ENCODE measurements at regions not wholly inside any gene's neighbourhood (a gene's known extent, or its start where the extent isn't known, plus 50 kb on each side); places are given as distances from the start of the nearest gene placed in this dataset.

- Histone ChIP-seq H3K9me2 (replicated peaks; ENCODE audit: low read length) (no peaks in the 10 kb centered on the region), H3K27ac (ENCODE audit: low read length) (no peak overlapping the region), H3K27me3 (ENCODE audit: low read length) (peaks cover 41% of the 10 kb centered on the region), H3K36me3 (ENCODE audit: low read depth, low read length) (no peaks in the 10 kb centered on the region), H3K9ac (ENCODE audit: low read length) (no peak overlapping the region), H2AFZ (ENCODE audit: low read length) (no peak overlapping the region), H3F3A (ENCODE audit: low read length, unreplicated experiment) (no peaks in the 10 kb centered on the region), H3K79me2 (ENCODE audit: low read length) (no peaks in the 10 kb centered on the region), H4K20me1 (ENCODE audit: low read length) (no peaks in the 10 kb centered on the region), H3K4me3 (ENCODE audit: low read length) (no peak overlapping the region), H3K4me2 (ENCODE audit: low read length) (no peak overlapping the region), H3K9me3 (ENCODE audit: low read length) (no peaks in the 10 kb centered on the region), H3K4me1 (ENCODE audit: insufficient read depth, low read length) (no peaks in the 10 kb centered on the region)
- no TSS peak for BruUV-seq (replicated peaks)
- CTCF ChIA-PET: no interaction called here
- POLR2A ChIA-PET (ENCODE audit: unreplicated experiment): no interaction called here
- ATAC-seq (no peak), DNase-seq (no peak)
- intact Hi-C loops (cut with micrococcal nuclease): no loop called here
- TF ChIP-seq, protein P1, sequence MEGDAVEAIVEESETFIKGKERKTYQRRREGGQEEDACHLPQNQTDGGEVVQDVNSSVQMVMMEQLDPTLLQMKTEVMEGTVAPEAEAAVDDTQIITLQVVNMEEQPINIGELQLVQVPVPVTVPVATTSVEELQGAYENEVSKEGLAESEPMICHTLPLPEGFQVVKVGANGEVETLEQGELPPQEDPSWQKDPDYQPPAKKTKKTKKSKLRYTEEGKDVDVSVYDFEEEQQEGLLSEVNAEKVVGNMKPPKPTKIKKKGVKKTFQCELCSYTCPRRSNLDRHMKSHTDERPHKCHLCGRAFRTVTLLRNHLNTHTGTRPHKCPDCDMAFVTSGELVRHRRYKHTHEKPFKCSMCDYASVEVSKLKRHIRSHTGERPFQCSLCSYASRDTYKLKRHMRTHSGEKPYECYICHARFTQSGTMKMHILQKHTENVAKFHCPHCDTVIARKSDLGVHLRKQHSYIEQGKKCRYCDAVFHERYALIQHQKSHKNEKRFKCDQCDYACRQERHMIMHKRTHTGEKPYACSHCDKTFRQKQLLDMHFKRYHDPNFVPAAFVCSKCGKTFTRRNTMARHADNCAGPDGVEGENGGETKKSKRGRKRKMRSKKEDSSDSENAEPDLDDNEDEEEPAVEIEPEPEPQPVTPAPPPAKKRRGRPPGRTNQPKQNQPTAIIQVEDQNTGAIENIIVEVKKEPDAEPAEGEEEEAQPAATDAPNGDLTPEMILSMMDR (conservative IDR thresholded peaks at IDR 0.05; ENCODE audit: low read depth, low read length): no peak
- TF ChIP-seq EZH2phosphoT487 (IDR thresholded peaks at IDR 0.05; ENCODE audit: borderline replicate concordance, low read length) (no peak), EZH2 (IDR thresholded peaks at IDR 0.05; ENCODE audit: low read length, unreplicated experiment) (no peak)
Observed at GRCh38 chr20:12564979-12565378, 443.8 kb upstream of the SPTLC3 start.

DNA sequence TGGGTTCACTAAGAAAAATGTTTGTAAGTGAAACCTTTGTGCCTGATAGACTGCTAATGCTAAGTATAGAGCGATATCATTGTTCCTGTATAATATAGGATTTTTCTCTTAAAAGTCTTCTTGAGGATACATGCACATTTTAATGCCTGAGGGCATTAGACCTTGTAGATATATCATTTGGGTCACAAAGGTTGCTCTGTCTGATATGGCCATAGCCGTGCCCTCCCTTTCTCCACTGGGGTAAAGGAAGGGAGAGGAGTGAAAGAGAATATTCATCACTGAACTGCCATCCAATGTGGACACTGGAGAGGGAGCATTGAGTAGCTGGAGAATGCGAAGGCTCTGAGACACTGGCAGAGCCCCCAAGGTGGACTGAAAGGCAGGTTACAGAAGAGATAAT, 442.2 kb upstream of the SPTLC3 start:
- H2AFZ ChIP-seq (ENCODE audit: low read length): no peak overlapping the region
- no peaks in the 10 kb centered on the region for H3K9me2 ChIP-seq (replicated peaks; ENCODE audit: low read length)
- H3K9me3 ChIP-seq (ENCODE audit: low read length): no peaks in the 10 kb centered on the region
- no peak overlapping the region for H3K4me2 ChIP-seq (ENCODE audit: low read length)
- ATAC-seq (no peak), DNase-seq (no peak)
- no TSS peak for BruUV-seq (replicated peaks)
- H3K79me2 ChIP-seq (ENCODE audit: low read length): no peaks in the 10 kb centered on the region
- H3K27me3 ChIP-seq (ENCODE audit: low read length): peaks cover 41% of the 10 kb centered on the region
- no peak overlapping the region for H3K4me3 ChIP-seq (ENCODE audit: low read length)
- no peaks in the 10 kb centered on the region for H3F3A ChIP-seq (ENCODE audit: low read length, unreplicated experiment)
- ChIA-PET POLR2A (ENCODE audit: unreplicated experiment) (no interaction called here), CTCF (no interaction called here)
- no peak overlapping the region for H3K9ac ChIP-seq (ENCODE audit: low read length)
- H3K4me1 ChIP-seq (ENCODE audit: insufficient read depth, low read length): no peaks in the 10 kb centered on the region
- intact Hi-C loops (cut with micrococcal nuclease): no loop called here
- TF ChIP-seq, protein P1 (conservative IDR thresholded peaks at IDR 0.05; ENCODE audit: low read depth, low read length): no peak
- TF ChIP-seq EZH2 (IDR thresholded peaks at IDR 0.05; ENCODE audit: low read length, unreplicated experiment) (no peak), EZH2phosphoT487 (IDR thresholded peaks at IDR 0.05; ENCODE audit: borderline replicate concordance, low read length) (no peak)
- no peaks in the 10 kb centered on the region for H4K20me1 ChIP-seq (ENCODE audit: low read length)
- H3K27ac ChIP-seq (ENCODE audit: low read length): no peak overlapping the region
- no peaks in the 10 kb centered on the region for H3K36me3 ChIP-seq (ENCODE audit: low read depth, low read length)

GRCh38 chr20:12570371-12570770, 438.4 kb upstream of the SPTLC3 start:
- ChIA-PET POLR2A (ENCODE audit: unreplicated experiment) (no interaction called here), CTCF (no interaction called here)
- Histone ChIP-seq H3K36me3 (ENCODE audit: low read depth, low read length) (no peaks in the 10 kb centered on the region), H3K4me1 (ENCODE audit: insufficient read depth, low read length) (no peaks in the 10 kb centered on the region), H3K27me3 (ENCODE audit: low read length) (peaks cover 56% of the 10 kb centered on the region), H3F3A (ENCODE audit: low read length, unreplicated experiment) (no peaks in the 10 kb centered on the region), H3K9me3 (ENCODE audit: low read length) (no peaks in the 10 kb centered on the region), H3K4me3 (ENCODE audit: low read length) (no peak overlapping the region), H4K20me1 (ENCODE audit: low read length) (no peaks in the 10 kb centered on the region), H3K4me2 (ENCODE audit: low read length) (no peak overlapping the region), H3K9ac (ENCODE audit: low read length) (no peak overlapping the region), H3K79me2 (ENCODE audit: low read length) (no peaks in the 10 kb centered on the region), H3K9me2 (replicated peaks; ENCODE audit: low read length) (no peaks in the 10 kb centered on the region), H2AFZ (ENCODE audit: low read length) (peak overlapping the region; percentile 40; the same call in 1 of the 2 replicates), H3K27ac (ENCODE audit: low read length) (no peak overlapping the region)
- TF ChIP-seq EZH2 (IDR thresholded peaks at IDR 0.05; ENCODE audit: low read length, unreplicated experiment): no peak
- TF ChIP-seq, protein P1 (conservative IDR thresholded peaks at IDR 0.05; ENCODE audit: low read depth, low read length): peak; percentile 81
- no peak for TF ChIP-seq EZH2phosphoT487 (IDR thresholded peaks at IDR 0.05; ENCODE audit: borderline replicate concordance, low read length)
- BruUV-seq (replicated peaks): no TSS peak
- DNase-seq (peak; percentile 67), ATAC-seq (peak; percentile 49)
- intact Hi-C loops (cut with micrococcal nuclease): no loop called here

All from PC-3 (cell line).